GM23338 (cell line): ENCODE measurements at regions not wholly inside any gene's neighbourhood (a gene's known extent, or its start where the extent isn't known, plus 50 kb on each side); places are given as distances from the start of the nearest gene placed in this dataset.

Source experiments
- ATAC-seq: fragments of 200-7000 bp; cut with Tn5 transposase; 3 replicates; pipeline ENCODE4 v1.9.1; 2020
- DNase-seq: peaks from one replicate; pipeline ENCODE4 v3.0.0-alpha.2; 2015; ENCODE audit warnings: low spot score
- H2AFZ ChIP-seq: fragments of 200-600 bp; sonication (generic); 2 replicates; pipeline ENCODE4 v1.8.0; 2016; ENCODE audit warnings: antibody characterized with exemption, mild to moderate bottlenecking, moderate library complexity
- H3F3A ChIP-seq: fragments of 200-600 bp; sonication (generic); replicated peaks from 2 replicates; pipeline ENCODE4 v1.8.0; 2017; ENCODE audit warnings: antibody characterized with exemption, mixed run types, low read depth
- H3K27ac ChIP-seq: fragments of 200-600 bp; sonication (generic); 2 replicates; pipeline ENCODE4 v1.6.1; 2016; ENCODE audit warnings: low read depth
- H3K27me3 ChIP-seq: fragments of 200-600 bp; sonication (generic); 2 replicates; pipeline ENCODE4 v1.8.0; 2016; ENCODE audit warnings: mild to moderate bottlenecking, mixed run types, moderate library complexity; ENCODE audit not compliant: insufficient read depth
- H3K36me3 ChIP-seq: fragments of 200-600 bp; sonication (generic); 2 replicates; pipeline ENCODE4 v1.8.0; 2016; ENCODE audit warnings: mild to moderate bottlenecking; ENCODE audit not compliant: insufficient read depth
- H3K4me1 ChIP-seq: fragments of 200-600 bp; sonication (generic); 2 replicates; pipeline ENCODE4 v1.8.0; 2016; ENCODE audit warnings: mild to moderate bottlenecking, moderate library complexity; ENCODE audit not compliant: insufficient read depth
- H3K4me2 ChIP-seq: fragments of 200-600 bp; sonication (generic); 2 replicates; pipeline ENCODE4 v1.7.1; 2017; ENCODE audit warnings: mixed run types
- H3K4me3 ChIP-seq: fragments of 200-600 bp; sonication (generic); 2 replicates; pipeline ENCODE4 v1.6.1; 2016; ENCODE audit warnings: mixed run types
- H3K79me2 ChIP-seq: fragments of 200-600 bp; sonication (generic); replicated peaks from 2 replicates; pipeline ENCODE4 v1.8.0; 2017; ENCODE audit warnings: mild to moderate bottlenecking; ENCODE audit not compliant: insufficient read depth
- H3K9me2 ChIP-seq: fragments of 200-600 bp; sonication (generic); 2 replicates; pipeline ENCODE4 v1.8.0; 2017; ENCODE audit not compliant: insufficient read depth
- H4K20me1 ChIP-seq: fragments of 200-600 bp; sonication (generic); replicated peaks from 2 replicates; pipeline ENCODE4 v1.8.0; 2017; ENCODE audit warnings: mild to moderate bottlenecking; ENCODE audit not compliant: insufficient read depth
- H3K27ac Mint-ChIP-seq: 2 replicates; pipeline ENCODE4 v1.8.0; 2020; ENCODE audit warnings: inconsistent platforms, mild to moderate bottlenecking, moderate library complexity, mixed read lengths
- H3K27me3 Mint-ChIP-seq: 3 replicates; pipeline ENCODE4 v1.8.0; 2022; ENCODE audit warnings: low read depth, mild to moderate bottlenecking, moderate library complexity, mixed read lengths, inconsistent platforms; ENCODE audit not compliant: insufficient read depth, poor library complexity
- H3K36me3 Mint-ChIP-seq: 3 replicates; pipeline ENCODE4 v1.8.0; 2021; ENCODE audit warnings: low read depth, mild to moderate bottlenecking, inconsistent platforms, moderate library complexity, mixed read lengths
- H3K4me1 Mint-ChIP-seq: 3 replicates; pipeline ENCODE4 v1.8.0; 2020; ENCODE audit warnings: mild to moderate bottlenecking, inconsistent platforms, mixed read lengths
- H3K4me3 Mint-ChIP-seq: 3 replicates; pipeline ENCODE4 v1.8.0; 2021; ENCODE audit warnings: moderate library complexity, mild to moderate bottlenecking, inconsistent platforms, mixed read lengths
- H3K9me3 Mint-ChIP-seq: 3 replicates; pipeline ENCODE4 v1.8.0; 2020; ENCODE audit warnings: moderate library complexity, mild to moderate bottlenecking, inconsistent platforms, mixed read lengths
- CREB1 ChIP-seq: fragments of 250-450 bp; sonication (Bioruptor Pico); IDR thresholded peaks from 2 replicates; pipeline ENCODE4 v1.5.0; 2020; ENCODE audit warnings: low read depth, mild to moderate bottlenecking, moderate library complexity
- CTCF ChIP-seq, 2 experiments: fragments of 200-600 bp in 1 of 2; sonication (generic) in 1 of 2; conservative IDR thresholded peaks; 2 replicates each; pipeline versions ENCODE4 v1.5.1 to v1.6.1; 2016 to 2017; ENCODE audit warnings: antibody characterized with exemption in 2 of 2, low read depth in 2 of 2, mild to moderate bottlenecking in 2 of 2, moderate library complexity in 1 of 2
- EZH2 ChIP-seq: fragments of 200-600 bp; sonication (generic); IDR thresholded peaks from one replicate; pipeline ENCODE4 v1.8.0; 2017; ENCODE audit warnings: antibody characterized with exemption, mild to moderate bottlenecking, low read depth; ENCODE audit not compliant: unreplicated experiment
- EZH2phosphoT487 ChIP-seq: fragments of 200-600 bp; sonication (generic); IDR thresholded peaks from one replicate; pipeline ENCODE4 v1.8.1; 2018; ENCODE audit warnings: antibody characterized with exemption; ENCODE audit not compliant: unreplicated experiment
- POLR2AphosphoS5 ChIP-seq: IDR thresholded peaks from 2 replicates; pipeline ENCODE4 v1.6.1; 2016; ENCODE audit warnings: antibody characterized with exemption, low read depth
- REST ChIP-seq: IDR thresholded peaks from one replicate; pipeline ENCODE4 v1.6.1; 2018; ENCODE audit warnings: antibody characterized with exemption; ENCODE audit not compliant: unreplicated experiment
- STAT1 ChIP-seq: IDR thresholded peaks from one replicate; pipeline ENCODE4 v1.6.1; 2016; ENCODE audit warnings: antibody characterized with exemption; ENCODE audit not compliant: unreplicated experiment
- ZNF331 ChIP-seq: fragments of 250-450 bp; sonication (Bioruptor Pico); IDR thresholded peaks from 2 replicates; pipeline ENCODE4 v1.5.0; 2020; ENCODE audit warnings: low read depth, mild to moderate bottlenecking, moderate library complexity

- H3K4me2 ChIP-seq: no peak overlapping the region
- no peak for TF ChIP-seq POLR2AphosphoS5
- no peak for TF ChIP-seq CREB1 (CRISPR knock-in tag)
- no peak for TF ChIP-seq EZH2
- no peak for TF ChIP-seq CTCF (conservative IDR thresholded peaks at IDR 0.05; ENCODE audit: low read depth in 2 of 2)
- no peak for TF ChIP-seq STAT1
- TF ChIP-seq REST: no peak
- TF ChIP-seq ZNF331: no peak
- H3K27ac Mint-ChIP-seq: no peak overlapping the region
Measured at GRCh38 chr13:109336730-109337129, 449.7 kb downstream of the IRS2 start.

GRCh38 chr13:109333893-109334651 lies 452.3 kb downstream of the IRS2 start:
- H3K27ac Mint-ChIP-seq: no peak overlapping the region
- H3K27ac ChIP-seq: no peak overlapping the region
- no peaks in the 10 kb centered on the region for H3K9me3 Mint-ChIP-seq
- no peak overlapping the region for H3K4me3 ChIP-seq
- H3K27me3 ChIP-seq: no peaks in the 10 kb centered on the region
- no peak overlapping the region for H2AFZ ChIP-seq
- no peak for DNase-seq
- no peaks in the 10 kb centered on the region; the same call in 1 of the 2 replicates for H3K9me2 ChIP-seq
- ATAC-seq: no peak
- peaks cover 8% of the 10 kb centered on the region for H3K4me1 Mint-ChIP-seq
- no peaks in the 10 kb centered on the region for H3K4me1 ChIP-seq
- H3F3A ChIP-seq: no peaks in the 10 kb centered on the region
- H4K20me1 ChIP-seq: no peaks in the 10 kb centered on the region
- no peak overlapping the region for H3K4me2 ChIP-seq
- no peaks in the 10 kb centered on the region for H3K36me3 ChIP-seq
- H3K4me3 Mint-ChIP-seq: no peak overlapping the region
- H3K27me3 Mint-ChIP-seq: no peaks in the 10 kb centered on the region
- H3K79me2 ChIP-seq: no peaks in the 10 kb centered on the region
- no peaks in the 10 kb centered on the region for H3K36me3 Mint-ChIP-seq
- TF ChIP-seq EZH2 (no peak), CTCF (conservative IDR thresholded peaks at IDR 0.05; ENCODE audit: low read depth in 2 of 2) (no peak), EZH2phosphoT487 (no peak), POLR2AphosphoS5 (no peak), CREB1 (CRISPR knock-in tag) (no peak)

More at GRCh38 chr13:109336730-109337129, 449.7 kb downstream of the IRS2 start:
- Histone ChIP-seq H3K4me1 (no peaks in the 10 kb centered on the region), H3K4me3 (no peak overlapping the region), H2AFZ (no peak overlapping the region), H3K27me3 (no peaks in the 10 kb centered on the region), H3K79me2 (no peaks in the 10 kb centered on the region), H3F3A (no peaks in the 10 kb centered on the region), H4K20me1 (no peaks in the 10 kb centered on the region), H3K9me2 (no peaks in the 10 kb centered on the region; the same call in 1 of the 2 replicates), H3K36me3 (no peaks in the 10 kb centered on the region), H3K27ac (no peak overlapping the region)
- Mint-ChIP-seq H3K36me3 (no peaks in the 10 kb centered on the region), H3K9me3 (no peaks in the 10 kb centered on the region), H3K27me3 (peaks cover 3% of the 10 kb centered on the region), H3K4me1 (peaks cover 8% of the 10 kb centered on the region), H3K4me3 (no peak overlapping the region)
- DNase-seq: no peak
- ATAC-seq: no peak
